ENCODE measurements at regions not wholly inside any gene's neighbourhood (a gene's known extent, or its start where the extent isn't known, plus 50 kb on each side); places are given as distances from the start of the nearest gene placed in this dataset.

DNA sequence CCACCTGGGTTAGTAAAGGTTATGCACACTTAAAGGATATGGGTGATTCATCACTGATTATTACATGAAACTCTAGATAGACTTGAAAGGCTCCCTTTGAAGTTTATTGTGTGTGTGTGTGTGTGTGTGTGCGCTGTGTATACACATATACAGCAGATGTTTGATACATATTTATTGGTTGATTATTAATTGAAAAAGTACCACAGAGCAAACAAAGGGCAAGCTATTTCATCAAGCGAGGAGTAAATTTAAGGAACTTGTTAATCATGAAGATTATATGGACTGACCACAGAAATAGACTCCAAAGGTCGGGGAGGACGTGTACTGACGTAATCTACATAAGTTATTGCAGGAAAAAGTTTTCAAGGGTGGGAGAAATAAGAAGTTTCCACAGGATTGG, 617.4 kb upstream of the POU3F3 start:
- TF ChIP-seq SUZ12 (IDR thresholded peaks at IDR 0.05; ENCODE audit: extremely low read depth, insufficient read depth, insufficient read length) = no peak
- no peak for TF ChIP-seq YY1 (IDR thresholded peaks at IDR 0.05; ENCODE audit: insufficient read depth, insufficient read length)
- no peak for TF ChIP-seq ZNF274 (IDR thresholded peaks at IDR 0.05; ENCODE audit: low read depth, low read length)
